ENCODE measurements at regions not wholly inside any gene's neighbourhood (a gene's known extent, or its start where the extent isn't known, plus 50 kb on each side); places are given as distances from the start of the nearest gene placed in this dataset.
"Not testable (repeated sequence)": the region's sequence is repeated elsewhere in the genome, so short reads cannot be mapped to it uniquely, and the experiment has no call there.

GRCh38 chr7:121519548-121520521 lies 123.7 kb upstream of the FAM3C start:
- no peak for DNase-seq

- no peak for DNase-seq
Observed at GRCh38 chr7:121517591-121517990, 121.5 kb upstream of the FAM3C start.

DNA sequence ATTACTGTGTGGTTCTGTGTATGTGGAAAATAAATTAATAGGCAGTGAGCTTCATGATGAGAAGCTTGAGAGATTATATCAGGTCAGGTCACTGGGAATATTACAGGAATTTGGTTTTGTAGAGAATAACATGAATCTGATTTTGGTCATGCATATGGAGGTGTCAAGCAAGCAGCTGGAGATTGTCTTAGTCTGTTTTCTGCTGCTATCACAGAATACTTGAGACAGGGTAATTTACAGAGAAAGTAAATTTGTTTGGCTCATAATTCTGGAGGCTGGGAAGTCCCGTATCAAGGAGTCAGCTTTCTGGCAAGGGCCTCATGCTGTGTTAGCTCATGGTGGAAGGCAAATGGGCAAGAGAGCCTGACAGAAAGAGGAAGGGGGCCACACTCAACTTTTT lies 120.7 kb upstream of the FAM3C start:
- no peak for DNase-seq

GRCh38 chr7:121515630-121516401 lies 119.7 kb upstream of the FAM3C start:
- no peak for DNase-seq

GRCh38 chr7:121515229-121515628 lies 119.1 kb upstream of the FAM3C start:
- DNase-seq: no peak

- no peak for DNase-seq
Observed at GRCh38 chr7:121513105-121513504, 117.0 kb upstream of the FAM3C start.

- peak; percentile 64 for DNase-seq
Observed at GRCh38 chr7:121510858-121511482, 114.9 kb upstream of the FAM3C start.

DNA sequence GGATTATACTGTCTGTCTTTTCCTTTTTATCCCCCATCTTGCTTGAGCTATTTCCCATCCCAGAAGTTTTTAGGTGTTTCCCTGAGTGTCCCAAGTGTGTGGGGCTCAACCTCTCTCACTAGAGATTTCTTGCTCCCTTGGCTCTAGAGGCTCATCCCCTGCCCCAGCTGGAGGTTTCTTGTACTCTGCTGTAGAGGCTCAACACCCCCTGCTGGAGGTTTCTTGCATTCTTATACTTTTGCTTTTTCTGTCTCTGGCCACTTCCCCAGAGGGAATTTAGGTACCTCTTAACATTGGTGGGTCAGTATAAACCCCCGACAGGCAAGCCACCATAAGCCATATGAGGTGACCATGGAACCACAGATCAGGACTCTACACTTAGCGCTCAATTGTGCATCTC lies 114.2 kb upstream of the FAM3C start:
- DNase-seq: no peak

GRCh38 chr7:121505540-121506182 lies 109.6 kb upstream of the FAM3C start:
- DNase-seq: no peak

- no peak for DNase-seq
Observed at GRCh38 chr7:121505021-121505420, 108.9 kb upstream of the FAM3C start.

GRCh38 chr7:121504482-121504881 lies 108.4 kb upstream of the FAM3C start:
- DNase-seq: no peak

DNA sequence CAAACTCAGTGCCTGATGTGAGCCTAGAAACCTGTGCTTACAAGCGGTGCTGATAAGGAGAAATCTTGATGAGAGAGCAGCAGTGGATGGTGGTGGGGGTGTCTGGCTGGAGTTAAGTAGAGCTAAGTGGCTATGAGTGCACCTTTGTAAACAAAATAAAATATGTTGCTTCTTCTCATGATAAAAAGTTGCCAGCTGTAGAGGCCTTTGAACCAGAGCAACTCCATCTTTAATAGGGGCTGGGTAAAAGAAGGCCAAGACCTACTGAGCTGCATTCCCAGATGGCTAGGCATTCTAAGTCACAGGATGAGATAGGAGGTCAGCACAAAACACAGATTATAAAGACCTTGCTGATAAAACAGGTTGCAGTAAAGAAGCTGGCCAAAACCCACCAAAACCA lies 107.6 kb upstream of the FAM3C start:
- no peak for DNase-seq

- DNase-seq: peak; percentile 11
Observed at GRCh38 chr7:121503039-121503438, 106.9 kb upstream of the FAM3C start.

DNA sequence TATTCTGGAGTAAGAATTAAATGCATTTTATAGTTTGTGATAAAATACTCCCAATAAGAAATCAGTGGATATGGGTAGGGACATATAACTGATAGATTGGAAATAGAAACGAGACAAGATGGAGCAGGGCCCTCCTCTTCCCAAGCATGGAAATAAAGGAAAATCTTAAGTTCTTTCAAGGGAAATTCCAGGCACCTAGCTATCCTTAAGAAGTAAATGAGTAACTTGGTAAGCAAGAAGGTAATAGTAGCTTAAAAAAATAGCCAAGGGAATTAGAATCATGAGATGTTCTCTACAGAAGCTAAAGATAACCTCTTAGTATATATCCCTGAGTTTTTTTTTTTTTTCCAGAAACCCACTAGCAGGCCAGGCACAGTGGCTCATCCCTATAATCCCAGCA lies 105.5 kb upstream of the FAM3C start:
- DNase-seq: no peak

DNA sequence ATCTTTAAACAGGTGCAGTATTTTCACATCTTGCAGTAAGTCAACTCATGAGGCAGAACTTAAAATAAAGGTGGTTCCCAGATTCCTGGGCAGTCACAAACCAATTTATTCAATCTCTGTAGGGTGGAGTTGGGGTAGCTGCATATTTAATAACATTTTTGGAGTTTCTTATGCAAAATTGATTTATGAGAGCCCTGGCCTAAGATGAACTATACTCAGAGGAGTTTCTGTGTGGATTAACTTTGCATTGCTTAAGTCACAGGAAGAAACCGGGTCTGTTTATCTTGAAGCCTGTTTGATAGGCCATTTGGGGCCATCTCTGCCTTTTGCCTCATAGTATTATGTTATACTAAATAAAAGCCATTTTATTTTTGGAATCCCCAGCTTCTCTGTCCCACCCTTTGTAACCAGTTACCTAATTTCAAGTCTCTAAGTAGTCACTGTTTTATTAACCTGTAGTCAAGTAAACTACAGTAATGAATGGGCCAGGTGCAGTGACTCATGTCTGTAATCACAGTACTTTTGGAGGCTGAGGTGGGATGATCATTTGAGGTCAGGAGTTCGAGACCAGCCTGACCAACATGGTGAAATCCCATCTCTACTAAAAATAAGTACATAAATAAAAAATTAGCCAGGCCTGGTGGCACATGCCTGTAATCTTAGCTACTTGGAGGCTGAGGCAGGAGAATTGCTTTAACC lies 104.4 kb upstream of the FAM3C start:
- no peak for DNase-seq

GRCh38 chr7:121499624-121500023 lies 103.5 kb upstream of the FAM3C start:
- DNase-seq: no peak

DNA sequence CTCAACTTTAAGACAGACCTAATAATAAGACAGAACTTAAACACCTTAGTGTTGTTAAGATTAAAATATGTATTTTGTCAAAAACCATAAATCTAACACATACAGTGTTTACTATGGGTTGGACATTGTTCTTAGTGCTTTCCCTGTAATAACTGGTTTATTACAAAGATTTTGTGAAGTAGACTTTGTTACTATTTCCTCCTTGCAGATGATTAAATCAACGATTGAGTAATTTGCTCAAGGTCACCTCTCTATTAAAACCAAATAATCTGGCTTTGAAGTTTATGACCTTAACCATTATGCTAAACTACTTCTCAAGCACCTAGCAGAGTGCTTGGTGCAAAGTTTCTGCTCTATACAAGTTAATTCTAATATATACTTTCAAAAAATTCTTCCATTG lies 102.7 kb upstream of the FAM3C start:
- no peak for DNase-seq

GRCh38 chr7:121497545-121497944 lies 101.4 kb upstream of the FAM3C start:
- not testable (repeated sequence) for DNase-seq

GRCh38 chr7:121494516-121494915 lies 98.4 kb upstream of the FAM3C start:
- no peak for DNase-seq

GRCh38 chr7:121493553-121493952 lies 97.4 kb upstream of the FAM3C start:
- DNase-seq: no peak

DNA sequence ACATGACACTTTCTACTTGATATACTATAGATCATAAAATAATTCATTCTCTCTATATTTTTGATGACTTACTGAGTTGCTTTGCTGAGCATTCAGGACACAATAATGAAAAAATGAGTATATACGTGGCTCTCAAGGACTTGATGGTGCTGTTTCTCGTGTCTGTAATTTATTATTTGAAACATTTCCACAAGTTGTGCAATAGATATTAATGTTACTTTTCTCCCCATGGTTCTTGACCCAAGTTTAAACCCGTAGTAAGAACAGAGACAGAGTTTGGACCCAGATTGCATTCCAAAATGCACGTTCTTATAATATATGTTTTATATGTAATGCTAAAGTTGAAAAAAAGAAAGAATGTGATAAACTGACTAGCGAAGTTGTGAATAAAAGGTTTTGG lies 94.2 kb upstream of the FAM3C start:
- no peak for DNase-seq

DNA sequence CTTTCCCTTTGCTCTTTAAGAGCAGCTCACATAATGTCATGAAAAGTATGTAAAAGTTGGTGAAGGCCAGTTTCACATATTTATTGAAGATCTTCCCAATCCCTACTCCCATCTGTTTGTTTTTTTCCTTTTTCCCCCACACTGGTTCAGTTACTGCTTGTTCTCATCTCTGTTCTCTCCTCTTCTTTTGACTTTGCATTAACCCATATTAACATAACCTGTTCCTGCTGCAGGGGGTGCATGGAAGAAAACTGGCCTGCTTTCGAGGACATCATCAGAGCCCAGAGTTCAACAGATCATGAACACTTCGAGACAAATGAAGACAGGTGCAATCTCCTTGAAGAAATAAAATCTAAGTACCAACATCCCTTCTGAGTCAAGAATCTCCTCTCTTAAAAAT lies 93.3 kb upstream of the FAM3C start:
- no peak for DNase-seq

Data from NCI-H69 (cell line).